ENCODE measurements at regions not wholly inside any gene's neighbourhood (a gene's known extent, or its start where the extent isn't known, plus 50 kb on each side); places are given as distances from the start of the nearest gene placed in this dataset.

DNA sequence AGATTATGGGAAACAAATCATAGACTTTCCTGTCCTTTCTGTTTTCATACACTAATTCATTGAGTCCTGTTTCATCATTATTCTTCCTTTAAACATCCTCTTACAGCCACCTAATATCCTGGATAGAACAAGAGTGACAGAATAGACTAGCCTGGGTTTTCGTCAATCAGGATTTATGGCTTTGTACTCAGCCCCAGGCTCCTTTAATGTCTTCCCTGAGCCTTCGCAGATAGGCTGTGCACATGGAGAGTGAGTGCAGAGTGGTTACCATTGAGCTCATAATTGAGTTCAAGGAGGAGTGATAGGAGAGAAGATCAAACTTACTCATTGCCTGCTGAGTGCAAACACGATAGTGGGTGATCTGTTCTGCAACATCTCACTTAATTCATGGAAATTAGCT lies 304.9 kb downstream of the TDRD3 start:
- TF ChIP-seq, protein P1, sequence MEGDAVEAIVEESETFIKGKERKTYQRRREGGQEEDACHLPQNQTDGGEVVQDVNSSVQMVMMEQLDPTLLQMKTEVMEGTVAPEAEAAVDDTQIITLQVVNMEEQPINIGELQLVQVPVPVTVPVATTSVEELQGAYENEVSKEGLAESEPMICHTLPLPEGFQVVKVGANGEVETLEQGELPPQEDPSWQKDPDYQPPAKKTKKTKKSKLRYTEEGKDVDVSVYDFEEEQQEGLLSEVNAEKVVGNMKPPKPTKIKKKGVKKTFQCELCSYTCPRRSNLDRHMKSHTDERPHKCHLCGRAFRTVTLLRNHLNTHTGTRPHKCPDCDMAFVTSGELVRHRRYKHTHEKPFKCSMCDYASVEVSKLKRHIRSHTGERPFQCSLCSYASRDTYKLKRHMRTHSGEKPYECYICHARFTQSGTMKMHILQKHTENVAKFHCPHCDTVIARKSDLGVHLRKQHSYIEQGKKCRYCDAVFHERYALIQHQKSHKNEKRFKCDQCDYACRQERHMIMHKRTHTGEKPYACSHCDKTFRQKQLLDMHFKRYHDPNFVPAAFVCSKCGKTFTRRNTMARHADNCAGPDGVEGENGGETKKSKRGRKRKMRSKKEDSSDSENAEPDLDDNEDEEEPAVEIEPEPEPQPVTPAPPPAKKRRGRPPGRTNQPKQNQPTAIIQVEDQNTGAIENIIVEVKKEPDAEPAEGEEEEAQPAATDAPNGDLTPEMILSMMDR (conservative IDR thresholded peaks at IDR 0.05; ENCODE audit: low read depth, low read length), result no peak
- no peak overlapping the region for H3K4me3 ChIP-seq (ENCODE audit: low read depth, low read length)
- no peak for DNase-seq (ENCODE audit: low read depth)

DNA sequence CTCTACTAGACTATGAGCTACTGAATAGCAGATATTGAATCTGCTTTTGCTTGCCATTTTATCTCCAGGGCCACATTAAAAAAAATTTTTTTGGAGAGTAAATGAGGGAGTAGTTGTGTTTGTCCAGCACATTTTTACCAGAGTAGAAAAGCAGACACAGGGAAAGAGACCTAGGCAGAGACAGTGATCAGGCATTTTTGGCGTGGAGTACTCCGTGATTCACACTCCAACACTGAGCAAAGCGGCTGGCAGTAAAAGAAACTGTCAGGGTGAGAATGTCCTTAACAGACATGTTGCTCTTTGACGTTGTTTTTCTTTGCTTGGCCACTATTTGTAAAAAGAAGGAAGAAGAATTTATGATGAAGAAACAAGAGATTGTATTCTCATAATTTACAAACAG lies 304.0 kb downstream of the TDRD3 start:
- DNase-seq (ENCODE audit: low read depth), result no peak
- H3K4me3 ChIP-seq (ENCODE audit: low read depth, low read length), result no peak overlapping the region
- TF ChIP-seq, protein P1 (conservative IDR thresholded peaks at IDR 0.05; ENCODE audit: low read depth, low read length), result no peak

DNA sequence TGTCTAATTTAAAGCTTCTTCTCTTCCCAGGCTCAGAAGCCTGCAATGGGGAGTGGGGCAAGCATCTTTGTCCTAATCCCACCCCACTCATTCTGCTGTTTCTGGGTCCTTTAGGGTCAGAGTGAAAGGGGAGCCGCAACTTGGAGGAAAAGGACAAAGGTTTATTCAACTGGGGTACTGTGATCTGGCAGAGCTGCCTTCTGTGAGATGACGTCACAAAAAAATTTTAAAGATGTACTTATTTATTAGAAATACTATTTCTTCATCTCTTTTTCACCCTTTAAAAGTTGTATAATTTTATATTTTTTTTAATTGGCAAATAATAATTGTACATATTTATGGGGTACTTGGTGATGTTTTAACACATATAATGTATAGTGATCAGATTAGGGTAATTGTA lies 302.6 kb downstream of the TDRD3 start:
- DNase-seq (ENCODE audit: low read depth), result no peak
- TF ChIP-seq, protein P1 (conservative IDR thresholded peaks at IDR 0.05; ENCODE audit: low read depth, low read length), result no peak
- no peak overlapping the region for H3K4me3 ChIP-seq (ENCODE audit: low read depth, low read length)

DNA sequence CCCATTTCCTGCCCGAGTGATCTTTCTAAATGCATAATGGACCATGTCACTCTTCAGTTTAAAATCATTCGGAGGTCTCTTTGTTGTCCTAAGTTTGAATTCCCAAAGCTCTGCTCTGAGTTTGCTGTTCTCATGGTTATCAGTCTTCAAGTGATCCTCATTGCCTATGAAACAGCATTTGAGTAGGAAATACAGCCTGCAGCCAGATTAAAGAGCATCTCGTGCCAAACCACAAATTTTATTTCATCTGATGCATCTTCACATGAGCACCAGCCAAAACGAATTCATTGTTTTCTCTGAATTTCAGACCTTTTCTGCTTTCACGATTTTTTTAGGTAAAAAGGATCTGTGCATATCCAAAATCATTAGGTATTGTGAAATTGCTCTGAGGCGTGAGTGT lies 299.6 kb downstream of the TDRD3 start:
- DNase-seq (ENCODE audit: low read depth), result no peak
- TF ChIP-seq, protein P1 (conservative IDR thresholded peaks at IDR 0.05; ENCODE audit: low read depth, low read length), result no peak
- H3K4me3 ChIP-seq (ENCODE audit: low read depth, low read length), result no peak overlapping the region

DNA sequence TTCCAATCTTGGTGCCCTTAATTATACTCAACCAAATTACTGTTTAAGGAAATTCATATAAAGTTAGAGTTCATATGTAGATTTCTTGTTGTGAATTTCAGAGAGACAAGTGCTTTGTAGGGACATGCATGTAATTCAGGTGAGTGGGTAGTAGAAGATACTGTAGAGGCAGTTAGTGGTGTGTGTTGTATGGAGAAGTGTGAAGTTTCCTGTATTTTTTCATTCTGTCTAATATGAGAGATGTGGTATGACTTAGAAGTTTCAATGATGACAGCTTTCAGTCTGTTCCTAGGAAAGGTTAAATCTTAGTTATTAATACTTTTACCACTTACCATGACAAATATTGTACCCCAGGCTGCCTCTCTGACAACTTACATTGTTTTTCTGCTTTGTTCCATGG lies 294.2 kb downstream of the TDRD3 start:
- H3K4me3 ChIP-seq (ENCODE audit: low read depth, low read length), result no peak overlapping the region
- no peak for DNase-seq (ENCODE audit: low read depth)
- TF ChIP-seq, protein P1 (conservative IDR thresholded peaks at IDR 0.05; ENCODE audit: low read depth, low read length), result no peak

DNA sequence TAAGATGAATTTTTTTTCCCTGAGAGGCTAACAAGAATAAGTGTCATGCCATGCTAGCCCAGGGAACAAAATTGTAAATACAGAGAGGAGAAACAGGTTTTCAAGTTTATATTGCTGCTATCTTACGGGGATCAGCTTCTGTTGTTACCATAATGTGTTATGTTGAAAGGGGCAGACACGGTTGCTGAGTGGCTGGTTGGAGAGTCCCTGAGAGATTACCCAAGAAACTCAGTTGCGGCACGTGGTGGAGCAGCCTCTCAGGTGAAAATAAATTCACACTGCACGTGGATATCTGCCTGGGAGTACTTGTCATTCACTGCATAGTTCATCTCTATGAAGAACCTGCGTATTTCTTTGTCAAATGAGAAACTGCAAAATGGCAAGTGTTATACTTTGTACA lies 293.6 kb downstream of the TDRD3 start:
- TF ChIP-seq, protein P1 (conservative IDR thresholded peaks at IDR 0.05; ENCODE audit: low read depth, low read length), result no peak
- DNase-seq (ENCODE audit: low read depth), result no peak
- no peak overlapping the region for H3K4me3 ChIP-seq (ENCODE audit: low read depth, low read length)

DNA sequence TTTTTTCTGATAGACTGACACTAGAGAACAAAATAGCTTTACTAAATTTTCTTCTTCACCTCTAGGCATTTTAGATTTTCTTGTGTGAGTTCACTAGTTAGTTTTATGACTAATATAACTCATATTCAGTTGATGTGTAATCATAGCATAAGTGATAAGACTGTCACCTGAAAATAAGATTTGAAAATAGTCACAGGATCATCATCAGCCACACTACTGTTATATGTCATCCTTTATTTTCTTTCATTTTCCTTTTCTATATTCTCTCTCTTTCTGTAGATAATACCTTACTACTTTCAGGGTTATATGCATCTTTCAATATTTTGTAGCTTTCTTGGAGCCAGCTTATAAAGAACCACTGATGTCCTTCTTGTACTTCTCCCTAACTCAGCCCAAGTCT lies 292.6 kb downstream of the TDRD3 start:
- no peak overlapping the region for H3K4me3 ChIP-seq (ENCODE audit: low read depth, low read length)
- TF ChIP-seq, protein P1 (conservative IDR thresholded peaks at IDR 0.05; ENCODE audit: low read depth, low read length), result no peak
- no peak for DNase-seq (ENCODE audit: low read depth)
